ENCODE measurements at regions not wholly inside any gene's neighbourhood (a gene's known extent, or its start where the extent isn't known, plus 50 kb on each side); places are given as distances from the start of the nearest gene placed in this dataset.

DNA sequence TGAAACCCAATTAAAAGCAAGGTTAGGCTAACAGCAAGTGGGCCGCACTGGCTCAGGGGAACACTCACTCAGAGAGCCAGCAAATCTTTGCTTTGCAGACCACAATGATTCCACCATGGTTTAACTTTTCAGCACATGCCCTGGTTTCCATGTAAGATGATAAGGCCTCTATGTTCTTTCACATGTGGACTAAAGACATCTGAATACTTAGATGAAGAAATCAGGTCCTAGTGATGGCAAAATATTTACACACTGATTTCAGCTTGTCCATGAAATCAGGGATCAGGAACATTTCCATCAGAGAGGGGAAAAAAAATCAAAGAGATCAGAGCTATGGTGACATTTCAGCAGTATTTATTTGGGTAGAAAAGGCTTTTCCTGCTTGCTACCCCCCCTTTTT is 258.2 kb upstream of the IRX5 start:
- DNase-seq: no peak

DNA sequence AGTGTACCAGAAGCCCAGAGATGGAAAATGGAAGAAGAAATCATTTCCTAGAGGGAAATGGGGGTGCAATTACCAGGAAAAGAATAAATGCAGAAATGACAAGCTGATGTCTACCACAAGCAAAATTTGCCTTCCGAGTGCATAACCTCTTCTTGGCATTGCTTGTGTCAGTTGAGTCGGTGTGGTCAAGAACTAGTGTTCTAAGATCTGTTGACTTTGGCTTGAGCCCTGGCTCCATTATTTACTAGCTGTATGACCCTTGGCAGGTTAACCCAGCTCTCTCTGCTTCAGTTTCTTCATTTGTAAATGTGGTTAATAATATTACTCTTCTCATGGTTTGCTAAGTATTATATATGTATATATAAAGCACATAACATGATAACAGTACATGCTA is 273.0 kb upstream of the IRX5 start:
- no peak for DNase-seq

DNA sequence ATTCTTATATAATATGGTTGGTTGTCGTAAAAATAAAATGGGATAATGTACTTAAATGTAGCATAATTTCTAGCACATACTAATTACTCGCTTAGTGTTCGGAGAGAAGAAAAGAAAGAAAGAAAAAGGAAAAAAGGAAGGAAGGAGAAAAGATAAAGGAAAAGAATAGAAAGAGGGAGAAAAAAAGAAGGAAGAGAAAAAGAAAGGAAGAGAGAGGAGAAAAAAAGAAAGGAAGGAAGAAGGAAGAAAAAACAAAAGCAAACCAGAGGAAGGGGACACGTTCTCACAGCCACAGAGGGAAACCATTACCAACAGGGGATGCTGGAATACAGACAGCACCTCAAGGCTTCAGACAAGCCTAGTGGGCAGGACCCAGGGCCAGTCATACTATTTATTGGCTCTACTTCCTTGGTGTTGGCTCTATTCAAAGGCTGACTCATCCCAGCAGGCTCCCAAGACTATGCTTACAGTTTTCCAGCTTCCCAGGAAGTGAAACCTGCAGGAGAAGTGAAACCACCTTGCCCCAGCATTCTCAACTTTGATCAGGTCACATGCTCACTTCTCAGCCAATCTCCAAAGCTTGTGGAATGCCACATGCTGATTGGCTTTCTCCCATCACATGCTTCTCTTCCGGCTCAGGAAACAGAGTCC is 273.5 kb upstream of the IRX5 start:
- no peak for DNase-seq

DNA sequence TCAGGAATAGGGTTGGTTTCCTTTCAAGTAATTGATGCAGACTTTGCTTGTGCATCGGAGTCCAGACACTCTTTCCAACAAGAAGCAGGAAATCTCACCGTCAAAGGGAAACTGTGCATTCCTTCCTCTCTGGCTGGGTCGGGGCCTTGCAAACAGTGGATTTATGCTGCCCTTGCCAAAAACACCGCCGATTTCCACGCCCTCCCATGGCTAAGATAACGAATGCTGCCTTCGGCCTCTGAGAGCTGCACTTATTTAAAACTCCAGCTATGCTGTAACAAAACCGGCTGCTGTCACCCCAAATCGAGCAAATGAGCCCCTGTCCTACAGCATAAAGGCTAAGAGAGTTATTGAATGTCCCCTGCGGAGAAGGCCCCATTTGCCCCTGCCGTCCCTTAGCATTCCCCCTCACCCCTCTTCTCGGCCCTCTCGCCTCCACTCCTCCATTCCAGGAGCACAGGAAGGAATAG is 275.5 kb upstream of the IRX5 start:
- no peak for DNase-seq

DNA sequence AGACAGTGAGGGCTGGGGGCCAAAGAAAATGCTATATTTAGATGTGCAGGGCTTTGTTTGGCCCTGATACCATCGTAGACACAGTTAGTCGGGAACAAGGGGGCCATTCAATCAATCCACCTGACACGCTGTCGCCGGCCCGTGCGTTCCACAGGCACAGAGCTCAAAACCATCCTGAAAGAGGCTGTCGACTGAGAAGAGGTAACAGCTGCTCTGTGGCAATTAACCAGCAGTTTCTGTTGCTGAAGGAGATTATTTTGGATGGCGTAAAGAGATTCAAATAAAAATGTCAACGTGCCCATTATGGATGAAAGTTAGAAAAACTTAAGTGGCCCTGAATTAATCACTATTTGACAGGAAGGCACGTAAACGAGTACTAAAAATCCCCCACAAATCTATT is 276.2 kb upstream of the IRX5 start:
- DNase-seq: no peak

DNA sequence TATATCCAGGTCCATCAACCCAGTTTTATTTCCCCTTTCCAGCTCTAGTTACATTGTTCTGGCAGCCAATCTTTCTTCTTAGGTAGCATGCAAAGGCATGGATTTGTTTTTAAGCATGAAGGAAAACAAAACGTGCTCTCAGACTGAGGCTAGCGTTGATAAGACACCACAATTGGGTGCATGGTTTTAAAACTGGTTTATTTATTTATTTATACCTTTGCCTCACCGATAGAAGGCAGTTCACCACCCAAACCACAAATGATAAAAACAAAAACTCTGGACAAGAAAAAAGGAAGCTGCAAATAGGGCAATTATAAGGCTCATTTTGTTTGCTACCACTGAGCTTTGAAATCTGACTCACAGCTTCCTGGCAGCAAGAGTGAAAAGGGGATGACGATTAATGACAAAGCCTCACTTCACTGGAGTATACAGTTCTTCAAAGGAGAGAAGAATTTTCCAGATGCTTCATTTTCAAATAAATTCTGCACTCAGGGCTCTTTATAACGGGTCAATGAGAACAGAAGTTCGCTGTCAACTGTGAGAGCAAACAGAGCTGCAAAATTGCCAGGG is 278.4 kb upstream of the IRX5 start:
- no peak for DNase-seq

DNA sequence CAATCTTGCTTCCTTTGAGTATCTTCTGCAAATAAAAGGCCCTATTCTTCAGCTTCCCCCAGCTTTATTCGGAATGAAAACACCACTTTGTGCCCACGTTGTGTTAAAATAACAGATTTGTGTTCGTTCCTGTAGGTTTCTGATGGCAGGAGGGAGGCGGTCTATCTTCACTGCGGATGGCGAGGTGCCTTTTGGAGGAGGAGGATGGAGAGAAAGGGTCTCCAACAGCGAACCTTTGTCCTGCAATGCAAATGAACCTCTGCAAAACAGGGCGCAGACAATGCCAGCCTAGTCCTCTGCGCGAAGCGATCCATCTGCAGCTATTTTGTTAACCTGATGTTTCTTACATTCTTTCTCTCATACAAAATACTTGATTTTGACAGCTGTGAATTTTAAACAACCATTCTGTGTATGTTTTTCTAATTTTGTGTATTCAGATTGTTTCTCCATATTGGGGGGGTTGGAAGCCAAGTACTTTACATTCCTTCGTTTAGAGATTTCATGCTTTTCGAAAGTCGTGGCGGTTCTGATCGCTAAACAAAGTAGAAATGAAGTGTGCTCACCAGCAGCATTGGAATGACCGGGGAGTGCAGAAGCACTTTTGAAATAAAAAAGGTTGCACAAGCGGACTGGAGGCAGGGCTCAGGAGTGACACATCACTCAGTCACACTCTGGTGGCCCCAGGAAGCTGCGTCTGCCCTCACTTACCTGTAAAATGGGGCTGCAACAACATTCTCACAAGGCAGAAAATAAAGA is 279.0 kb upstream of the IRX5 start:
- DNase-seq: no peak

DNA sequence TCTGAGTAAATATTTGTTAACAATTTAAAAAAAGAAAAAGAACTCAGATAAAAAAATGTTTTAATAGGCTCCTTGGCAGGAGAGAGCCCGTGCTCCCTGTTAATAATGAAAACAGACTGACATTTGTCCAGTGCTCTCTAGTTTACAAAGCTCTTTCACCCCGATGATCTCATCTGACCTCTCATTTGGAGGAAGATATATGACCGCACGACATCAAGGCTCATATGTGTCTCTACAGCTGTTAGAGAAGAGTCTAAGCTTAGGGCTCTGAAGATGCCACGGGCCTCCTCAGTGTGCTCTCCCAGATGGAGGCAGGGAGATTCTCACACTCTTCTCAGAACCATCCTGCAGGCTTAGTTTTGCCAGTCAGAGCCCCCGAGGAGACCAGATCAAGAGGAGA is 280.8 kb upstream of the IRX5 start:
- no peak for DNase-seq

DNA sequence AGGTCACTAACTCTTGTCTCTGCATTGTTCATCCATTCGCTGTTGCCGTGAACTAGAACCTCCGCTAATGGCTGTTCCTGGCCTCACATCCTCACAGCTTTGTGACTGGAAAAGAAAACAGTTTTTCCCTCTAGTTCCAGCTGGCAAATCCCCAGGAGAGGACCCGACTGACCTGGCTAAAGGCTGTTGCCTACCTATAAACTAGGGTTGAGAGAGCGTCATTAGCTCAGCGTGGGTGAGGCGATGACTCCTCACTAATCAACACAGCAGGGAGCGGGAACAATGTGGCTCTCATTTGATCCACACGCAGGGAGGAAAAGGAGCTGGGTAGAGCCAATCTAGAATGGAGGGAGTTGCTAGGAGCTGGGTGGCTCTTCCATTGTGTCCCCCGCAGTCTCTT is 282.1 kb upstream of the IRX5 start:
- DNase-seq: no peak

DNA sequence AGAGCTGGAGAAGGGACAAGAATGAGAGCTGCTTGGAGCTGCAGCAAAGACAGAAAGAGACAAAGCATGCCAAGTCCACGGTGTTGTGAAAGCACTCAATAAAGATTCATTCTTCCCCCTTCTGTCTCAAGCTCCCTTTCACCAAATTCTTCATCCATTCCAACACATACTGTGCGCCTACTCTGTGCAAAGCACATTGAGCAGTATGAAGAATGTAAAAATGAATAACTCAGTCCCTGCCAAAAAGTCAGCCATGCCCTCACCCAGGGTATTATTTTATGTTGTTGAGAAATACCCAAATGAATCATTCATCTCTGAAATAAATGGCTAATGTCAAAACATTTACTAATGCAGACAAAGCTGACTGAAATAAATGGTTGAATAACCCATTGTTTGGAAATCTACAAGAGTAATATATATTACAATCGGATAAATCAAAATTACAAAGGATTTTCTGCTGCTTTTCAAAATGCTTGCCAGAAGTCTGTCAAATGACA is 282.9 kb upstream of the IRX5 start:
- no peak for DNase-seq

DNA sequence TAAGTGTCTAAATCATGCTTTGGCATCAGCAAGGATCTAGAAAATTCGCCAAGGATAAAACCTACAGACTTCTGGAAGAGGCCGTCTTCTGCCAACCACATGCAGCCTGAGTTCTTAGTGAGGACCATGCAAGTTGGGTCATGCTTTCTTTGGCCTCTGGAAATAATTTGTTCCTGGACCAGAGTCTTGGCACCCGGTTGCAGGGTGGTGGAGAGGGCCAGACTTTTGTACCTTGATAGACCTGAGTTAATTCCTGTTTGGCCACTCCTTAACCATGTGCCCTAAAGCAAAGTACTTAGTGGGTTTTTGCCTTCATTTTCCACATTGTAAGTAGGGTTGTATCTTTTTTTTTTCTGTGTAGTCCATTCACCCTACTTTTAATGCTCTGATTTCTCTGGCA is 283.4 kb upstream of the IRX5 start:
- no peak for DNase-seq

DNA sequence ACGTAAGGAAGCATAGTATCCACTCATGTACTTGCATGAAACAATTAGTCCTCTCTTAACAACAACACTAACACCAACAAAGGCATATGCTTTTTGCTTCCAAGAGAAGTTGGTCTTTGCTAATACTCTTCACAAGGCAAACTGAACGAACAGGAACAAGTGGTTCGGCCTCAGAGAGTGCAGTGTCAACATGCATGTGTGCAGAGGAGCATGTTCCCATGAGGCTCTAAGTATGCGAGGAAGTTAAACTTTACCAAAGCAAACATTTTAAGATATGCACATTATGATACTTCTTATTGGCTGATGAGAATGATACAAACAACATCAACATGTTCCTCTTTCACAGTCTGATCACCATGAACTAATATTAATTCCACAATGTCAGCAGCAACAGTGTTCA is 285.3 kb upstream of the IRX5 start:
- no peak for DNase-seq

DNA sequence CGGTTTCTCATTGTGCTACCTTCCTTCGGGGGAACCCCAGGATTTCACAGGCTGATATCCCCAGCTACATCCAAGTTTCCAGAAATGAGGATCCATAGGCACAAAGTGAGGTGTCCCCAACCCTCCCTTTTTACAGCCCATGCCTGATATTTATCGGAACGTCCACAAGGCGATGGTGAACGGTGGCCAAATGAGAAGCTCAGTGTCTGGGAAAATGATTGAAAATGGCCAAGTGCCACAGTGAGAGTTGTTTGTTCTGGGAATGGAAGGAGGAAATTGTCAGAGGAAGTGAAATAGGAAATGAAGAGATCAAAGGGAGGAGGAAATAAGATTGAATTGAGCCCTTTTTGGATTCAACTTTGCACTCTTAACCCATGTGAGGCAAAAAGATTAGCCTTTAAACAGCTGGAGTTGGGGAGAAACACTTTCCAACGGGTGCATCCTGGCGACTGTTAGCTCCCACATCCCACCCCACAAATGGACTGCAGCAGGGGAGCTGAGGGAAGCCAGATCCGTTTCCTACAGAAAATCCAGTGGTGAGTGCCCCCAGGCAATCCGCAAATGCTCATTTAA is 294.4 kb upstream of the IRX5 start:
- no peak for DNase-seq

DNA sequence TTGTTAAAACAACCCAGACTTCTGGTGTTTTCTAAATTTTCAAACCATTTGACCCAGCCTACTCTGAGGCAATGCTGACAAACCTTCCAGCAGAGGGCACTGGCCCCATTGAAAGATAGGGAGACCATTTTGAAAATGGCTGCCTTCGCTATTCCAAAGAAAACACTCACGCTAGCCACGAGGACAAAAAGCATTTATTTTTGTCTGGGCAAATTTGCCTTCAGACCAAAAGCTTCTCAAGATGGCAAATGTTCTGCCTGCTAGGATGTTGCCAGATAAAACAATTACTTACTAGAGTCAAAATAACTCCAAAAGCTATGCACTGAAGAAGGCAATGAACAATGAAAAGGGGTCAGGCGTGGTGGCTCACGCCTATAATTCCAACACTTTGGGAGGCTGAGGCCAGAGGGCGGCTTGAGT is 296.7 kb upstream of the IRX5 start:
- no peak for DNase-seq

DNA sequence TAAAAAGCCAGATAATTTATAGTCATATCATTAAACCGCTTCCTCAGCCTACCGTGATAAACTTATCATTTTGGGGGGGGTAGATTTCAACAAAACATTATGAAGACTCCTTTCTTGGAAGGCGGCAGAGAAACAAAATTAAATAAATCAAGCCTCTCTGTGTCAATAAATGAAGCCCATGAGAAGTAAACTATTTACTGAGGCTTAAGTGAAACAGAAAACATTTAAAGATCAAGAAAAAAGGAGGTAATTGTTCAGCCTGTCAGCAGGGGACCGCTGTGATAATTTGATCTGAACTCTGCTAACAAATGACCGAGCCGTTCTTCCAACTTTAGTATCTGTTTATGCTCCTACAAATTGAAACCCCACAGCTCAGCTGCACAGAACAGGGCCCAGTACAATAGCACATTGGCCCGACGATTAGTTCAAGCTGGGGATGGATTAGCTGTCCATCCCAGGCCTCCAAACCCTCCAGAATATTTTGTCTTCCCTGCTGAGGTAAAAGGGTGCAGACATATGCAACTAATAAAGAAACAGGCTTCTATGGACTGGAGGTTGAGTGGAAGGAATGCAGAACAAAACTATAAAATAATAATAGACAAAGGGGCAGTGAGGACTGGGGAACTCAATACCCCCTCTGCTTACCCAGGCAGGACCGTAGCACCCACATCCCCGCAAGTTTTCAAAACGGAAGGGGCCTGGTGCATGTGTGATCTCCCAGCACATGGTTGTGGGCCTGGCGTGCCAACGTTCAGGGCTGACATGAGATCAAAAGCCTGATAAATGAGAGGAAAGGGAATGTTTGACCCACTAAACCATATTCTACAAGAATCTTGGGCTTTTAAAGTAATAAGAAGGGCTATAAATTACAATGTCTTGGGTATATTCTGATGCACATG is 298.1 kb upstream of the IRX5 start:
- no peak for DNase-seq

DNA sequence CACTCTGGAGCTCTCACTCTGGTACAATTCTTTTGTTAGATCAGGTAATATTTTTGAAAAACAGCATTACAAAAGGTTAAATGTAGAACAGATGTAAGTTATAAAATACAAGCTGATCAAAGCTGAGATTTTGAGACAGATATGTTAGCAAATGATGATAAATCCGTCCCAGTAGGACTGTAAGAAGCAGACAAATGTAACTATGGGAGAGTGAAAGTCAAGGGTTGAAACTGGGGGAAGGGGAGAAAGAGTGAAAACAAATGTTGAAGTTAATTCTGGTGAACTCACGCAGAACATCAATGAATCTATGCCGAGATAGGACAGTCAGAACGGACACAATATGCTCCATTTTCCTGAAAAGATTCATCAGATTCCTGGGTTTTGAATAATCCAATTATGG is 298.9 kb upstream of the IRX5 start:
- DNase-seq: no peak

DNA sequence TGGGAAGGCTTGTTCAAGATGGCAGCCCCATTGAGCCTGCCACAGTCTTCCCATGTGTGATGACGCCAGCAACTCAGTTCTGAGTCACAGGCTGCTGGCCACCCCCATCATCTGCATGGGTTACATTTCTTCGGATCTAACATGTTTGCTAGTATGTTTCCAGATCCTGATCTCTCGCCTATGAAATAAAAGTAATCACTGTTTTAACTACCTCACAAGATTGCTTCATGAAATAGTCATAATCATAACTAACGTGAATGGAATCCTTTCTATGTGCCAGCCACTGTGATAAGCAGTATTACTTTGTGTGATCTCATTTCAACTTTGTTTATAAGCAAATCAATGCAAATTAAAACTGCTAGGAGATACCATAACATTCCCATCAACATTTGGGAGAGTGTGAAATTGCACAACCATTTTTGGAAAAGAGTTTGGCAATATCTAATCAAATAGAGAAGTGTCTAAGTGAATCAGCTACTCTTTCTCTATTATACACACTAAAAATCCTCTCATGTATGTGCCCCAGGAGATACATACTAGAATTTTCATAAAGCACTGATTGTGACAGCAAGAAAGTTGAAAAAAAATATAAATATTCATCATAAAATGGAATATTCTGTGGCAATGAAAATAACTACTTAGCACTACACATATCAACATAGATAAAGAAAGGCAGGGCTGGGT is 300.2 kb upstream of the IRX5 start:
- no peak for DNase-seq

DNA sequence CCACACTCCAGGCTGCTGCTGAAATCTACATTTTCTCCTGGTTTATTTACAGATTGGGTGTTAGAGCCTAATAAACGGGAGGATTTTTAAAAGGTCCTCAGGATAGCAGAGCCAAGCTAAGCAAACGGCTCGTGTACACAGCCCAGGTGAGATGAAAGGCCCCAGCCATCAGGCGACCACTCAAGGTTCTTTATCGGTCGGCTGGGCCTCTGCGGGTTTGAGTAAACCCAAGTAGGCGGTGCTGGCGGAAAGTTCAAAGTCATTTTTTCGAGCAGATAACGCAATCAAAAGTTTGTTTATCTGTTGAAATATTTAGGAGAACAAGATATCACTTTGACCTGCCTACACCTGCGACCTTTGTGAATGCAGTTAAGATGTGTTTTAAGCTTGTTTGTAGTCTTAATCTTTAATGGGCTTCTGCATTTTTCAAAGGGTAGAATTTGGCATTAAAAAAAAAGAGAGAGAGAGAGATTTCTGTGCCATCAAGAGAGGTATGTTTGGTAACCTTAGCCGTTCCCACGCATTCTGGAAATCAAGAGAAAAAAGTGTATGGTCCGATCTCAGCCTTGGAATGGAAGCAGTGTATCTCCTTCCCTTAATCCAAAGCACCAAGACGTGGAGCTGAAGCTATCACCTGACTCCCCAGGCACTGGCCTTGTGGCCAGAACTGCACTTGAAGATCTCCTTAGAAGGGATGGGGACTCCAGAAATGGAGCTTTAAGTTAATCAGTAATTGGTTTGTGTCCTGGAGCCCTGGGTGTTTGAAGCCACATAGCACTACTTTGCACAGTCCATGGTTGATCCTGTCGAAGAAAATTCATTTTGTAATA is 301.7 kb upstream of the IRX5 start:
- no peak for DNase-seq

DNA sequence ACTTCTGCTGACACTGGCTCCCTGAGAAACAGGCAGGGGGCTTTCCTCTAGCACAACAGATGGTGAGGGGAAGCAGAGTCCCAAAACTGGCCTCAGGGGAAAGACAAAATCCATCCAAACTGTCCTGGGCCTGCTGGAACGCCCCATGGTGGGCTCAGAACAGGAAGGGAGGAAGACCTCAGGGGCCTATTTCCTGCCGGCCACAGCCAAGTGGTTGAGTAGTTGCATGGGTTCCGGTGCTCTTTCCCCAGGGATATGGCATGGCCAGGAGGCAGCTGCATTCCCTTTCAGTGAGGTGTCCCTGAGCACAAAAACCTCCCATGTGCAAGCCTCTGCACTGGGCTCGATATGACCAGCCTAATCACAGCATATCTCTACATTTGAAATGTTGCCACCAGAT is 303.0 kb upstream of the IRX5 start:
- DNase-seq: no peak

DNA sequence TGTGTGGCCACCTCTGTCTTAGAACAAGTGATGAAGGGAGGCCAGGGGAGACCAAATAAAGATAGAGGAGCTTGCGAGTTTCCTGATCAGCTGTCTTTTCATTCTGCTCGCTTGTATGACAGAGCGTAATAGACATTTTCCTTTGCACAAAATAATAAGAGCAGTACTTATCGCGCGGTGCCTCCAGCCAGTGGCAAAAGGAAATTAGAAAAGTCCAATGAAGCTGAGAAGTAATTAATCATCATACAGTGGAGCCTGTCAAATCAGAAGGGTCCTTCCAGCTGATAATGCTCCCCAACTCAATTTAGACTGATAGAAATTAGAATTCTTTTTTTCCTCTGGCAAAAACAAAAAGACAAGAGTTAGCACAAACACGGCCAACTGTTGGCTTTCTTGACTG is 307.0 kb upstream of the IRX5 start:
- no peak for DNase-seq

DNA sequence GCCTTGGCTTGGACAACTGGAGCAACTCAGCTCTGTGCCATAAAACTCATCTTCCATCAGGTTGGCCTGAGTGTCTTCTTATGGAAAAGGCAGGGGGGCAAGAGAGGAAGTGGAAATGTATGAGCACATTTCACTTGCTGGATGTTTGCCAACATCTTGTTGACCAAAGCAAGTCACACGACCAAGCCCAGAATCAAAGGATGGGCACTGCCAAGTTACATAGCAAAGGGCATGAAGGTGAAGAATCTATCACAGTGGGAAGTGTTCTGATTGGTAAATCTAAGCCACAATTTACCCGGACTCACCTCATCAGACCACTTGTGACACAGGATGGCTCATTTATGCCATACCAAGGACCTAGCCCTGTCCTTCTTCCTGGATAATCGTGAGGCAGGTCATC is 310.5 kb upstream of the IRX5 start:
- DNase-seq: no peak

Data from NCI-H187 (cell line).